KBM-7 (cell line): ENCODE measurements at regions not wholly inside any gene's neighbourhood (a gene's known extent, or its start where the extent isn't known, plus 50 kb on each side); places are given as distances from the start of the nearest gene placed in this dataset.

ENCODE experiments used
- DNase-seq: peaks from one replicate; pipeline ENCODE4 v3.0.0-alpha.2; 2015
- in situ Hi-C: fragments of 300-500 bp; cut with MboI; formaldehyde crosslinking; loops from 2 replicates; pipeline ENCODE4 v1.14.3; 2020; ENCODE audit warnings: low sequenced_read_pairs, low pct_unique_long_range_greater_than_20kb, mixed read lengths

GRCh38 chr1:70899735-70900134 lies 147.9 kb downstream of the PTGER3 start:
- in situ Hi-C loops: no loop called here
- no peak for DNase-seq

- no peak for DNase-seq
- in situ Hi-C loops: no loop called here
Measured at GRCh38 chr1:70902211-70902610, 145.4 kb downstream of the PTGER3 start.

GRCh38 chr1:70906800-70907199 lies 140.8 kb downstream of the PTGER3 start:
- no peak for DNase-seq

GRCh38 chr1:70907563-70908310 lies 139.9 kb downstream of the PTGER3 start:
- in situ Hi-C loops: no loop called here
- DNase-seq: no peak

More at GRCh38 chr1:70906800-70907199, 140.8 kb downstream of the PTGER3 start:
- in situ Hi-C loops: no loop called here

GRCh38 chr1:70909262-70909822 lies 138.3 kb downstream of the PTGER3 start:
- in situ Hi-C loops: no loop called here
- no peak for DNase-seq

- in situ Hi-C loops: no loop called here
- no peak for DNase-seq
Measured at GRCh38 chr1:70910013-70910412, 137.6 kb downstream of the PTGER3 start.

GRCh38 chr1:70911861-70912260 lies 135.8 kb downstream of the PTGER3 start:
- in situ Hi-C loops: no loop called here
- DNase-seq: no peak

- in situ Hi-C loops: no loop called here
- DNase-seq: no peak
Measured at GRCh38 chr1:70914224-70914623, 133.4 kb downstream of the PTGER3 start.

GRCh38 chr1:70915258-70916033 lies 132.2 kb downstream of the PTGER3 start:
- in situ Hi-C loops: no loop called here
- DNase-seq: no peak

GRCh38 chr1:70916034-70916427 lies 131.6 kb downstream of the PTGER3 start:
- DNase-seq: peak; percentile 1

GRCh38 chr1:70919706-70920323 lies 127.8 kb downstream of the PTGER3 start:
- no peak for DNase-seq
- in situ Hi-C loops: no loop called here

More at GRCh38 chr1:70916034-70916427, 131.6 kb downstream of the PTGER3 start:
- in situ Hi-C loops: no loop called here
